PC-9 (cell line): ENCODE measurements at regions not wholly inside any gene's neighbourhood (a gene's known extent, or its start where the extent isn't known, plus 50 kb on each side); places are given as distances from the start of the nearest gene placed in this dataset.

Experiments used
- CTCF ChIP-seq: fragments of 200-600 bp; sonication (generic); conservative IDR thresholded peaks from 2 replicates; pipeline ENCODE4 v1.6.1; 2017; ENCODE audit warnings: mixed run types, antibody characterized with exemption, mild to moderate bottlenecking, moderate library complexity
- EZH2 ChIP-seq: fragments of 200-600 bp; sonication (generic); IDR thresholded peaks from 2 replicates; pipeline ENCODE4 v1.8.0; 2017; ENCODE audit warnings: antibody characterized with exemption, low read depth

- TF ChIP-seq EZH2 (no peak), CTCF (no peak)
Observed at GRCh38 chr13:97648171-97648880, 214.4 kb downstream of the RAP2A start.
